ENCODE measurements at regions not wholly inside any gene's neighbourhood (a gene's known extent, or its start where the extent isn't known, plus 50 kb on each side); places are given as distances from the start of the nearest gene placed in this dataset.

DNA sequence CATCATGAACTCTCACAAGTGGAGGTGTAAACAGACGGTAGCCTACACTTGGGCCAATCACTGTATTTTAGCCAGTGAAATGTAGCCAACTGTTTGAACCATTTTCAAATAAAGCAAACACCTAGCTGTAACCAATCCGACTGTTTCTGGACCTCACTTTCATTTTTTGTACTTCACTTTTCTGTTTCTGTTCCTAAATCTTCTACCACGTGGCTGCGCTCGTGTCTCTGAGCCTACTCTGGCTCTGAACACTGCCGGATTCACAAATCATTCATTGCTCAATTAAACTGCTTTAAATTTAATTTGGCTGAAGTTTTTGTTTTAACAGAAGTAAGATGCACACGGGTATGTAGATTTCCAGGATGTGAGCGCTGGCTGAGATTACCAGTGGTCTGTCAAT lies 319.1 kb downstream of the RAPGEF2 start:
- TF ChIP-seq CTCF (conservative IDR thresholded peaks at IDR 0.05) = no peak
- no peak overlapping the region for H3K27ac ChIP-seq

- no peak for TF ChIP-seq CTCF (conservative IDR thresholded peaks at IDR 0.05)
- H3K27ac ChIP-seq = no peak overlapping the region
These were observed 319.7 kb downstream of the RAPGEF2 start for GRCh38 chr4:159422626-159423025.

DNA sequence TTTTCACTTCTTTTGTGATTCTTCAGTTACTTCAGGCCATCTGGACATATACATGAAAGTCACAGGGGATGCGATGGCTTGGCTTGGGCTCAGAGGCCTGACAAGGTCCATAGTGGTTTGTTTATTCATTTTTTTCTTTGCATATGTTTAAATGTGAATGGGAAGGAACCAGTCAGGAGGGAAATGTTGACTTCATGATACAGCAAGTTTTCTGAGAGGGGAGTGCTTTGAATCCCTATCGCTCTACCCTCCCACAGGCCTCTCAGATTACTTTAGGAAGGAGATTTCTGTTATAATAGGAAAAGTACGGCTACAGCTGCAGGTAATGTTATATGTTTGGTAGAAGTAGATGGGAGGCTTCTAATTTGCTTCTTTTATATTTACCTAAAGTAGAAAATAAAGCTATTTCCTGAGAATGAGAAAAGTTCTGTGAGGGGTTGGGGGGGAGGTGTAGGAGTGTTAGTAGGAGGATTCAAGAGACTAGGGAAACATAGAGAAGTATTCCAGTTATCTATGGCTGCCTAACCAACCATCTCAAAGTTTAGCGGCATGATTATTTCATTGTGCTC lies 322.9 kb downstream of the RAPGEF2 start:
- TF ChIP-seq CTCF (conservative IDR thresholded peaks at IDR 0.05) = no peak
- no peak overlapping the region for H3K27ac ChIP-seq

- no peak for TF ChIP-seq CTCF (conservative IDR thresholded peaks at IDR 0.05)
- H3K27ac ChIP-seq = no peak overlapping the region
These were observed 325.4 kb downstream of the RAPGEF2 start for GRCh38 chr4:159428293-159428692.

DNA sequence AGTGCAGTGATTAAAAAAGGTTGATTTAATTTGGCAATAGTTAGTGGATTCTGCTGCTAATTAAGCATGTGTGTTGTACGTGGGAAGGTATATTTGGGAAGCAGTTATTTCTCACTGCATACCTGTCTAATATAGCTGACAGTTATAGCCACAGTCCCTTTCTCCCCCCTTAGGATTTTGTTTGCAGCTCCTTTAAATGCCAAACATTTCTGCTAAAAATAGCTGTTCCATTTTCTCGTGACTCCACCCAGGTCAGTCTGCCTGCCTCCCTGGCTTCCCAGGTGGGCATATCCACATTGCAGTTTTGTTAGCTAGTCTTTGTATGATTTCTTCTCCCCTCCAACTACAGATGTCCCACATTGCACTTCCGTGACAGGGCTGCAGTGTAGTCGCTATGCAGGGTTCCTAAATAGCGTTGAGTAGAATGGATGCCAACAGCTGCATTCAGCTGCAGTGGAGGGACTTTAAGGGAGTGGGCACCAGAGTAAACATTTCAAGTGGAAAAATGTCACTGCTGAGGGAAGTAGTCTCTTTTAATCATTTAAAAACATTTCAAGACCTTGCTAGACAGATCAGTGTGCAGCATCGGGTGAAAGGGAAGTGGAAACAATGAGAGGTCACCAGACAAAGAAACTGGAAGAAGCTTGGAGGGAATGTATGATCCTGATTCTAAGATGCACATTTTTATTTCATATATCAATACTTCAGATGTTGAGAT lies 326.3 kb downstream of the RAPGEF2 start:
- no peak overlapping the region for H3K27ac ChIP-seq
- TF ChIP-seq CTCF (conservative IDR thresholded peaks at IDR 0.05) = no peak

- no peak for TF ChIP-seq CTCF (conservative IDR thresholded peaks at IDR 0.05)
These were observed 326.8 kb downstream of the RAPGEF2 start for GRCh38 chr4:159429693-159430035.

DNA sequence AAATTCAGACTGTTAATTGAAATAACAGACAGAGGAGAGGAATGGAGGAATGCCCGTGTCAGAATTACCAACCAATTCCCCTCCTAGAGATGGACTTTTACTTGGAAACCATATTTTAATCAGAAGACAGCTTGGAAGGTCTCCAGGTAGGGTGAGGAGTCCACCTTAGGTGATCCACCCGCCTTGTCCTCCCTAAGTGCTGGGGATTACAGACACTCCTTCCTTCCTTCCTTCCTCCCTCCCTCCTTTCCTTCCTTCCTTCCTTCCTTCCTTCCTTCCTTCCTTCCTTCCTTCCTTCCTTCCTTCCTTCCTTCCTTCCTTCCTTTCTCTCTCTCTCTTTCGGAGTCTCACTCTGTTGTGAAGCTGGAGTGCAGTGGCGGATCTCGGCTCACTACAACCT lies 328.0 kb downstream of the RAPGEF2 start:
- no peak overlapping the region for H3K27ac ChIP-seq
- TF ChIP-seq CTCF (conservative IDR thresholded peaks at IDR 0.05) = no peak

More at GRCh38 chr4:159429693-159430035, 326.8 kb downstream of the RAPGEF2 start:
- H3K27ac ChIP-seq = no peak overlapping the region
